Calu3 (cell line): ENCODE measurements at regions not wholly inside any gene's neighbourhood (a gene's known extent, or its start where the extent isn't known, plus 50 kb on each side); places are given as distances from the start of the nearest gene placed in this dataset.

Source experiments
- BruUV-seq: library from RNA; stranded (reverse); fragments of 400-500 nt; replicated peaks from 2 replicates; lab custom pipeline; 2021; lab: Mats Ljungman, UMichigan
- CTCF ChIA-PET: fragments of 300-600 bp; sonication (Branson Sonifier 250); formaldehyde crosslinking; loops from one replicate; lab custom pipeline; 2022; ENCODE audit warnings: antibody characterized with exemption; lab: Charles Lee
- DNase-seq: peaks from one replicate; pipeline ENCODE4 v3.0.0; 2022
- H3K27ac Mint-ChIP-seq: one replicate; pipeline ENCODE4 v1.8.0; 2022; ENCODE audit warnings: mixed read lengths; ENCODE audit not compliant: unreplicated experiment
- H3K27me3 Mint-ChIP-seq: one replicate; pipeline ENCODE4 v1.8.0; 2022; ENCODE audit warnings: mixed read lengths; ENCODE audit not compliant: unreplicated experiment
- H3K36me3 Mint-ChIP-seq: one replicate; pipeline ENCODE4 v1.8.0; 2022; ENCODE audit warnings: mild to moderate bottlenecking, moderate library complexity, mixed read lengths; ENCODE audit not compliant: insufficient read depth, unreplicated experiment
- H3K4me1 Mint-ChIP-seq: one replicate; pipeline ENCODE4 v1.8.0; 2022; ENCODE audit warnings: mild to moderate bottlenecking, low read depth, mixed read lengths; ENCODE audit not compliant: unreplicated experiment
- H3K4me3 Mint-ChIP-seq: one replicate; pipeline ENCODE4 v1.8.0; 2022; ENCODE audit warnings: mild to moderate bottlenecking, low read depth, moderate library complexity, mixed read lengths; ENCODE audit not compliant: unreplicated experiment
- H3K9me3 Mint-ChIP-seq: one replicate; pipeline ENCODE4 v1.8.0; 2022; ENCODE audit warnings: low read depth, mixed read lengths; ENCODE audit not compliant: unreplicated experiment
- CTCF ChIP-seq: fragments of 200-600 bp; IDR thresholded peaks from one replicate; pipeline ENCODE4 v1.8.0; 2022; ENCODE audit warnings: antibody characterized with exemption; ENCODE audit not compliant: unreplicated experiment
- intact Hi-C: fragments of 100-400 bp; cut with micrococcal nuclease; formaldehyde crosslinking; loops from one replicate; pipeline ENCODE4 v1.10.0; 2022; ENCODE audit not compliant: unreplicated experiment

- Mint-ChIP-seq H3K36me3 (no peaks in the 10 kb centered on the region), H3K27ac (no peak overlapping the region)
- intact Hi-C loops: no loop called here
Measured at GRCh38 chr14:83741269-83741668, 1788.7 kb upstream of the FLRT2 start.

GRCh38 chr14:83744224-83744623, 1785.7 kb upstream of the FLRT2 start:
- Mint-ChIP-seq H3K4me1 (no peaks in the 10 kb centered on the region), H3K27ac (no peak overlapping the region), H3K4me3 (no peak overlapping the region), H3K27me3 (no peaks in the 10 kb centered on the region), H3K9me3 (peaks cover 6% of the 10 kb centered on the region), H3K36me3 (no peaks in the 10 kb centered on the region)
- BruUV-seq: no TSS peak
- intact Hi-C loops: no loop called here
- CTCF ChIA-PET: no interaction called here
- DNase-seq: no peak
- no peak for TF ChIP-seq CTCF

More at GRCh38 chr14:83741269-83741668, 1788.7 kb upstream of the FLRT2 start:
- CTCF ChIA-PET: no interaction called here
- H3K9me3 Mint-ChIP-seq: peaks cover 6% of the 10 kb centered on the region
- H3K4me3 Mint-ChIP-seq: no peak overlapping the region
- no TSS peak for BruUV-seq
- TF ChIP-seq CTCF: no peak
- no peaks in the 10 kb centered on the region for H3K27me3 Mint-ChIP-seq
- no peak for DNase-seq
- no peaks in the 10 kb centered on the region for H3K4me1 Mint-ChIP-seq

- CTCF ChIA-PET: interaction anchor here (0.5 kb wide), 1 partner anchor 191 kb away, joined by 3 read pairs; no protein-coding TSS in a partner anchor
- DNase-seq: no peak
- H3K4me1 Mint-ChIP-seq: no peaks in the 10 kb centered on the region
- no TSS peak for BruUV-seq
- H3K27me3 Mint-ChIP-seq: no peaks in the 10 kb centered on the region
- peaks cover 6% of the 10 kb centered on the region for H3K9me3 Mint-ChIP-seq
- H3K4me3 Mint-ChIP-seq: no peak overlapping the region
- intact Hi-C loops: no loop called here
- H3K27ac Mint-ChIP-seq: no peak overlapping the region
- H3K36me3 Mint-ChIP-seq: no peaks in the 10 kb centered on the region
- no peak for TF ChIP-seq CTCF
Measured at GRCh38 chr14:83744891-83745290, 1785.1 kb upstream of the FLRT2 start.

GRCh38 chr14:83746336-83746735, 1783.6 kb upstream of the FLRT2 start:
- TF ChIP-seq CTCF: no peak
- Mint-ChIP-seq H3K27ac (no peak overlapping the region), H3K27me3 (no peaks in the 10 kb centered on the region), H3K4me3 (no peak overlapping the region), H3K9me3 (peaks cover 3% of the 10 kb centered on the region), H3K36me3 (no peaks in the 10 kb centered on the region), H3K4me1 (no peaks in the 10 kb centered on the region)
- DNase-seq: no peak
- CTCF ChIA-PET: no interaction called here
- intact Hi-C loops: no loop called here
- BruUV-seq: no TSS peak
